ENCODE measurements at regions not wholly inside any gene's neighbourhood (a gene's known extent, or its start where the extent isn't known, plus 50 kb on each side); places are given as distances from the start of the nearest gene placed in this dataset.
"Not testable (repeated sequence)": the region's sequence is repeated elsewhere in the genome, so short reads cannot be mapped to it uniquely, and the experiment has no call there.

DNA sequence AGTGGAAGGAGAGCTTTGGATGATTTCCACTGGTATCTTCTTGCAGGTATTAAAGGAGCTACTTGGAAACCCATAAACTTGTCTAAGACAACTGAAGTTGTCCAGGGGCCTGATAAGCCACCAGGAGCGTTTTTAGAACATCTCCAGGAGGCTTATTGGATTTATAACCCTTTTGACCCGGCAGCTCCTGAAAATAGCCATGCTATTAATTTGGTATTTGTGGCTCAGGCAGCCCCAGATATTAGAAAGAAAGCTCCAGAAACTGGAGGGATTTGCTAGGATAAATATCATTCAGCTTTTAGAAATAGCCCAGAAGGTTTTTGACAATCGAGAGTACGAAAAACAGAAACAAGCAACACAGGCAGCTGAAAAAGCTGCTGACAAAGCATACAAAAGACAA, 461.0 kb upstream of the HTR1E start:
- no peak for DNase-seq

DNA sequence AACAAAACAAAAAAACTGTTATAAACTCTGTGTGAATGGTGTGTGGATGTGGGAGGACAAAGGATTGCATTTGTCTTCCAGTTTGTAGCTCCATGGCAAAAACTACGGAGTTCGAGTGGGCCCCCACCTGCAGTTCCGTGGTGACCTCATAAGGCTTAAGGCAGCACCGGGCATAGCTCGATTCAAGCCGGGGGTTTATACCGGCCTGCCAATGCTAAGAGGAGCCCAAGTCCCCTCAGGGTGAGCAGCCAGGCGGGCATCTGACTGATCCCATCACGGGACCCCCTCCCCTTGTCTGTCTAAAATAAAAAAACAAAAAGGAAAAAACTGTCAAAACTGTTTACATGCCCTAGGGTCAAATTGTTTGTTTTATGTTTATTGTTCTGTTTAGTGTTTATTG, 463.2 kb upstream of the HTR1E start:
- DNase-seq = no peak

DNA sequence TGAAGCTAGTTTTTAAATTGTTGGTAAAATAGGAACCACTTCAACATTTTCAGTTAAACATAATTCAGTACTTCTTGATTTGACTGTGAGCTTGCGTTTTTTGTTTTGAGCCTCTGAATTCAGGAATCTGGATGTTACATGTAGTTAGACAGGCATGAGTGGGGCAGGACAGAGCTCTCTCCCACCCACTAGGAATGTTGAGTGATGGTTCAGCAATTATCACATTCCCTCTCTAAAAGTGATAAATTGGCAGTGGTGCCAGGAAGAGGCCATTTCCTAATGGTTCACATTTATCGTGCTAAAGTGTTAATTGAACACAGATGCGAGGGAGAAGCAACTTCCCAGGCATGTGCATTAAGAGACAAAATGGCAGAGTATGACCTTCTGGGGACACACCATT, 465.5 kb upstream of the HTR1E start:
- no peak for DNase-seq

DNA sequence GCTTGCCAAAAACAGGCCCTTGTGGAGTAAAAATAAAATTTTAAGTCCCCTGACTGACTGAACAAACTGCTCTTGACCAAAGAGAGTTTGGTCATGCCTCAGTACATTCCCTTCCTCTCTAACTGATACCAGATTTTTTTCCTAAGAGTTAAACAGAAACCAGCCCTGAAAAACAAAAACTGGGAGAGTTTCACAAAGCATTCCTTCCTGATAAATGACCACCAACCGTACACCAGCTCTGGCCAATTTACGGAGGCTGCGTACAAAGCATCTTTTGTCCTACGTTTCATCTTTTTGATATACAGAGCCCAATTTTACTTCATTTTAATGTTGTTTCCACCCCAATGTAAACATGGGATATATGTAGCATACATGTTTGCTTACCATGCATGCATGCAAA, 477.4 kb upstream of the HTR1E start:
- DNase-seq = peak; percentile 18

DNA sequence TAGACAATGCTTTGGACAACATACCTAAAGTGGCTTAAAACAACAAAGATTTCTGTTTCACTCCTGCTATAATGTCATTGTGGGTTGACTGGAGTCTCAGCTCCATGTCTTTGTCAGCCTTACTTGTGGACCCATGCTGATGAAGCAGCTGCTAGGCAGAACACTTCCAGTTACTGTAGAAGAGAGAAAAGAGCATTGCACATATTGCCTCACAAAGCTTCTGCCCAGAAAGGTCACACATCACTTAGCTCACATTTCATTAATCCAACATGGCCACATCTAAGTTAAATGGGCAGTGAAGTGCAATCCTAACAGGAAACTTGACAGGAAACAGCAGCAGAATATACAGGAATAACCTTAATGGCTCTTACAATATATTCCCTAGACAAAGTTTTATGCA, 480.5 kb upstream of the HTR1E start:
- DNase-seq = no peak

DNA sequence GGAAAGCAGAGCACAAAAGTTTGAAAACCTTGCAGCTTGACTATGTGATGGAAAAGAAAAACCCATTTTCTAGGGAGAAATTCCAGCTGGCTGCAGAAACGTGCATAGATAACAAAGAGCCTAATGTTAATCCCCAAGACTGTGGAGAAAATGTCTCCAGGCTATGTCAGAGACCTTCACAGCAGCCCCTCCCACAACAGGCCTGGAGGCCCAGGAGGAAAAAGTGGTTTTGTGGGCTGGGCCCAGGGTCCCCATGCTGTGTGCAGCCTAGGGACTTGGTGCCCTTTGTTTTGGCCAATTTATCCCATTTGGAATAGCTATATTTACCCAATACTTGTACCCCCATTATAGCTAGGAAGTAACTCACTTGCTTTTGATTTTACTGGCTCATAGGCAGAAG, 484.1 kb upstream of the HTR1E start:
- DNase-seq = no peak

DNA sequence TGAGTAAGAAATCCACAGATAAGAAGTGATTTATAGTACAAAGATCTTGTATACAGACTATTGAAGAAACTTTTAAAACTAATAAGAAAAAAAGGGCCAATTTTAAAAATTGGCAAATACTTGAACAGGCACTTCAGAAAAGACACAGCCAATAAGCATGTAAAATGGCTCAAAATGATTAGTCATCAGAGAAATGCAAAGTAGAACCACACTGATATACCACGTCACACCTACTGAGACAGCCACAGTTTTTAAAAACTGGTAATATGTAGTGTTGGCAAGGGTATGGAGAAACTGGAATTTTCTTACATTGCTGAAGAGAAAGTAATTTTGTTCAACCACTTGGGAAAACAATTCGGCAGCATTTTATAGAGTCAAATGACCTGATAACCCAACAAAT, 488.9 kb upstream of the HTR1E start:
- no peak for DNase-seq

DNA sequence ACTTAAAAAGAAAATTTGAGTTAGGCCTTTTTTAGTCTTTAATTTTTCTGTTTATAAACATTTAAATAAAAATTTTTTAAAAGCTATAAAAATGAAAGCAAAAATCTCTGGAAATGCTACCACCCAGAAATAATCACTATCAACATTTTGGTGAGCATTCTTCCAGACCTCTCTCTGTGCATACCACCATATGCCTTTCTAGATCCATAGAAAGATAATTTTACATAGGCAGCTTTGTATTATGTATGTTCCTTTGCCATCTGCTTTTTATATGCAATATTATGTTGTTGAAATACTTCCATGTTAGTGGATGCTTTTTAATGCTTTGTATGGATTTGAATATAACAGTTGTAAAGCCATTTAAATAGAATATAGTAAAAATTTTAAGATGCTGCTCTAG, 496.7 kb upstream of the HTR1E start:
- no peak for DNase-seq

DNA sequence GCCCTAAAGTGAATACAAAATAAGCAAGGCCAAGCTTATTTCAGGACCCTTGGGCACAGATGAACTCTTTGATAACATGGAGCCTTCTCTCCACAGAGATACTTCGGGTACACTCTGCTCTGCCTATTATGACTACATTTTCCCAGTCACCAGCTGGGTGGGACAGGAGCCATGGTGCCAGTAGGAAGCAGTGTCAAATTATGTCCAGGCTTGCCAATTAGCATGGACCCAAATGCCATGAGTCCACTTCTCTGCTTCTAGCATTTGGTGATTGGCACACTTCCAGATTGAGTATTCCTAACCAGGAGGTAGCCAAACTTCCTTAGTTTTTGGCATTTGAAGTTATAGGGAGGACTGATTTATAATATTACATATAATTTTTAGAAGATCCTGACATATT, 513.8 kb upstream of the HTR1E start:
- no peak for DNase-seq

DNA sequence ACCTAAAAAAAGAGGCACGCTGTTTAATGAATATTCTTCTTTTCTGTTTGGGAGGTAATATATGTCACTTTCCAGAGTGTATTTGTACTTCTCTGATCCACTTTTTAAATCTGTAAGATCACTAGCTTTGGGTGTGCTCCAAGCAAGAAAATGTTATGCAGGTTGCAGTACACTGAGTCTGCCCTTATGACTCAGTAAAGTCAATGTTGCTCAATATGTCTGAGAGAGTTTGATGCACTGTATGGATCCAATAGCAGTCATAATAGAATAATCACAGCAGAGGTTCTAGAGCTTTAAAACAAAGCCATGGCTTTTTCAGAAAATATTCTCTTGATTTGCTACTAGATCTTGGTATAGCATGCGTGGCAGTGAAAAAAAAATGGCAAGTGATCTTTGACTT, 525.3 kb upstream of the HTR1E start:
- no peak for DNase-seq

DNA sequence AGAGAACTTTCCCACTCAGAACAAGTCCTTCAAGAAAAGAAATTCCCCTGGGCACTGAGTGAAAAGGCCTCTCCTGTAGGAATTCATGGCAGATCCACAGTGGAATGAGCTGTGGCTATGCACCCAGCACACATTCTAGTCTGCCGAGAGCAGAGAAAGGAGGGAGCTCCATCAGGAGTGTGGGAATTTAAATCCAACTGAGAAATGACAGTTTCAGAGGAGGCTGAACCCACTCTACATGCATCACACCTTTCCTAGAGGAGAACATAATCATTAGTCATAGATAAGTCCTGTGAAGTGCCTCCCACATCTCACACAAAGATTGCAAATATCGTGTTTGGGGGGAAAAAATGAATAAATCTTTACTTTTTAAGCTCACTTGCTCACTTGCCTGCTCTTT, 530.2 kb upstream of the HTR1E start:
- no peak for DNase-seq

DNA sequence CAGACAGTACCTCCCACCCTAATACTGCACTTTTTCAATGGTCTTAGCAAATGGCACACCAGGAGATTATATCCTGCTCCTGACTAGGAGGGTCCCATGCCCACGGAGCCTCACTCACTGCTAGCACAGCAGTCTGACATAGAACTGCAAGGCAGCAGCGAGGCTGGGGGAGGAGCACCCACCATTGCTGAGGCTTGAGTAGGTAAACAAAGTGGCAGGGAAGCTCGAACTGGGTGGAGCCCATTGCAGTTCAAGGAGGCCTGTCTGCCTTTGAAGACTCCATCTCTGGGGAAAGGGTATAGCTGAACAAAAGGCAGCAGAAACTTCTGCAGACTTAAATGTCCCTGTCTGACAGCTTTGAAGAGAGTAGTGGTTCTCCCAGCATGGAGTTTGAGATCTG, 544.5 kb upstream of the HTR1E start:
- DNase-seq = not testable (repeated sequence)

DNA sequence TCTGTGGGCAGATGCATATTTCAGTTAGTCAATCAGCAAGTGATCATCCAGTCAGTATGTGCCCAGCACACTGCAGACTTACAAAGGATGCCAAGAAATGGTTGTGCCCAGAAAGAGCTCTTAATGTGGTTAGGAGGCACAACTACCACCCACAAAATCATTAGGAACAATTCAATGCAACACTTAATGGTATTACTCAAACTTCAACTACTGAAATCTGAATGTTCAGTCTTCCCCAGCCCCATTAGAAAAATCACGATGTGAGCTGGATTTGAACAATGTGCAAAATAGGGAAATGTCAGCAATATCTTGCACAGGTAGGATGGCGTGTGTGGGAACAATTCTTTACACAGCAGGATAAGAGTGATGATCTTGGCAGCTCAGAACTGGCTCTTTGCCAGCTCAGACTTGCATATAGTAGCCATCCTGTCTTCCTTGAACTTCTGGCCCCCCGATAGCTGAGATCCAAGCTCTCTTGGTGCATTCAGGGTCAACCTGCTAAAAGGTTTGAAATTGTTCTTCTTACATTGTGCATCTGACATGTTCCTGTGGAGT, 556.7 kb upstream of the HTR1E start:
- no peak for DNase-seq

DNA sequence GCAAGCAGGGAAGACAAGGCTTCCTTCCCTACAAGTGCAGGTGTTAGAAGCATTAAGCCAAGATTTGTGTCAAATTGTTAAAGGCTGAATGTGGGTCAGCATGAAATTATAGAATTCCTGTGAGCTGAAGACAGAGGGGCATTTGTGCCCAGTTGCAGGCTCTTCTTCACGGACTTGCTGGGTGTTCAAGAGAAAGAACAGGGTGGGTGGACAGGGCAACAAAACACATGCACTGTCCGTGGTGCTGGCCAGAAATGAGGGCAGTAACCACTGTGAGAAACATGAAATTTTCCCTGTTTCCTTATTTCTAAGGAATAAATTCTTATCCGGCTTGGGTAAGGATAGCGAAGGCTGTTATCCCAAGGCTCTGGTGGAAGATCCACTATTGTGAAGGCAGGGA, 579.5 kb upstream of the HTR1E start:
- peak; percentile 1 for DNase-seq

DNA sequence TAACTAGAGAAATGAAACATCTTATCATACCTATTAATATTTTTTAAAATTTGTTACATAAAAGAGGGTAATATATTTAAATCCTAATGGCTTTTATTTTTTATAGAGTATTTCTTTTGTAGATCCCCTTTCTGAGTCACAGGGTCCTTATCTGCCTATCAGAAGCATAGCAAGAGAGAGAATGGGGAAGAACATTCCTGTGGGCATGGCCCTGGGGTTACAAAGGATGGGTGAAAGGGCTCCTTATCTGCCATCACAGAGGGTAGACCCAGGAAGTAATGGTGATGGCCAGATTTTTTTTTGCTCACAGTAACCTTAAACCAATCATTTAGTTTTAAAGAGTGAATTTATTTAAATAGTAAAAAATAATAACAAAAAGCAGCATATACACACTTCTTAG, 582.1 kb upstream of the HTR1E start:
- DNase-seq = no peak

DNA sequence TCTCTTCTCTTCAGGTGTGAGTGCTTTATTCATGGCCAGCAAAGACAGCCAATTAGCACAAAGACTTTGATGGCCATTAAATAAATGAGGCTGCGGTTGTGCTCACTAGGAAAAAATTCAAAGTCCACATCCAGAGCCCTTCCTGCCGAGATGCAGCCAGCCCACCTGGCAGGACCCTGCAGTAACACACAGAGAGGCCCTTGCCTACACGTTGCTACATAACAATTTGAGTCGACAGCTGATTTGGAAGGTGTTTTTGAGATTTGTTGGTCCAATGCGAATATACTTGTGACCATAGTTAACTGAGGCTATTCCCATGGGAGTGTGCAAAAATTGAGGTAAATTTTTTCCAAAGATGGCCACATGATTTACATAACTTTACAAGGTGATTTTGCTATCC, 605.4 kb upstream of the HTR1E start:
- DNase-seq = no peak

DNA sequence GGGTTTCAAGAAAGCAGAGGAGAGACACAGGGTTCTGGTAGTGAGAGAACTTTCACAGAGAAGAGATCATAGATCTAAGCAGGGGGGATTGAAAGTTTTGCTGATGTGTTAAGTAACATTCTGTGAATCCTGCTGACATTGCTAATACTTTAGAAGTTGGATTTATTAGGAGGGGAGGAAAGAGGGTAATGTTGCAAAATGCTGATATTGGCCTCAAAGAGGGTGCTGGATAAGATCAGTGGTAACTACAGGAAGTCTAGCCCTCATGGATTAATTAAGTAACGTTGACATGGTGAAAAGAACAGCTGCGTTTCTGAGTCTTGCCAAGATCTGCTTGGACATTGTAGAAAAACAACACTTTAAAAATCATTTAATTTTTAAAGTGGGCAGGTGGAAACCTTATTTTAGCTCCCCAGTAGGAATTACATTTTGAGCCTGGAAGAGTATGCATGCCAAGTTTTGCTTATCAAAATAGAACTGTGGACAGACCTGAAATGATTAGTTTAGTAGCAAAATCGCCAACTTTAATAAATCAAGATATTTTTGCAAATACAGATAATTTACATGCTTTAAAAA, 606.0 kb upstream of the HTR1E start:
- DNase-seq = no peak

DNA sequence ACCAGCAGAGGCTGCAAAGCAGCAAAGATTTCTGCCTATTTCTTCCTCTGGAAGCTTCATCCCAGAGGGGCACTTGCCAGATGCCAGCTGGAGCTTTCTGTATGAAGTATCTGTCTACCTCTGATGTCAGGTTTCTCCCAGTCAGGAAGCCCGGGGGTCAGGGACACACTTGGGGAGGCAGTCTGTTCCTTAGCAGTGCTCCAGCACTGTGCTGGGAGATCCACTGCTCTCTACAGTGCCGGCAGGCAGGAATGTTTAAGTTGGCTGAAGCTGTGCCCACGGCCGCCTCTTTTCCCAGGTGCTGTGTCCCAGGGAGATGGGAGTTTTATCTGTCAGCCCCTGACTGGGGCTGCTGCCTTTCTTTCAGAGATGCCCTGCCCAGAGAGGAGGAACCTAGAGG, 631.1 kb upstream of the HTR1E start:
- DNase-seq = no peak

DNA sequence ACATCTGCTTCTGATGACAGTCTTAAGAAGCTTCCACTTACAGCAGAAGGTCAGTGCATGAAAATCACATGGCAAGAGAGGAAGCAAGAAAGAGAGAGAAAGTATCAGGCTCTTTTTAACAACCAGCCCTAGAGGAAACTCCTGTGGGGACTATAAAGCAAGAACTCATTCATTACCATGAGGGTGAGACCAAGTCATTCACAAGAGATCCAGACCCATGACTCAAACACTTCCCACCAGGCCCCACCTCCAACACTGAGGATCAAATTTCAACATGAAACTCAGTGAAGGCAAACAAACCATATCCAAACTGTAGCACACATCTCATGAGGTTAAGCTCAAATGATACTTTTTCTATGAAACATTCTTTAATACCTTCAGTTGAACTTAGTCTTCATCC, 643.2 kb upstream of the SYNCRIP start:
- DNase-seq = no peak

DNA sequence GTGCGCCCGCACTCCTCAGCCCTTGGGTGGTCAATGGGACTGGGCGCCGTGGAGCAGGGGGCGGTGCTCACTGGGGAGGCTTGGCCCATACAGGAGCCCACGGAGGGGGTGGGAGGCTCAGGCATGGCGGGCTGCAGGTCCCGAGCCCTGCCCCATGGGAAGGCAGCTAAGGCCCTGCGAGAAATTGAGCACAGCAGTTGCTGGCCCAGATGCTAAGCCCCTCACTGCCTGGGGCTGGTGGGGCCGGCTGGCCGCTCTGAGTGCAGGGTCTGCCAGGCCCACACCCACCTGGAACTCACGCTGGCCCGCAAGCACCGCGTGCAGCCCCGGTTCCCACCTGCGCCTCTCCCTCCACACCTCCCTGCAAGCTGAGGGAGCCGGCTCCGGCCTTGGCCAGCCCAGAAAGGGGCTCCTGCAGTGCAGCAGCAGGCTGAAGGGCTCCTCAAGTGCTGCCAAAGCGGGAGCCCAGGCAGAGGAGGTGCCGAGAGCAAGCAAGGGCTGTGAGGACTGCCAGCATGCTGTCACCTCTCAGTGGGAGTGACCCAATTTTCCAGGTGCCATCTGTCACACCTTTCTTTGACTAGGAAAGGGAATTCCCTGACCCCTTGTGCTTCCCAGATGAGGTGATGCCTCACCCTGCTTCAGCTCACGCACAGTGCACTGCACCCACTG, 642.3 kb upstream of the SYNCRIP start:
- not testable (repeated sequence) for DNase-seq

DNA sequence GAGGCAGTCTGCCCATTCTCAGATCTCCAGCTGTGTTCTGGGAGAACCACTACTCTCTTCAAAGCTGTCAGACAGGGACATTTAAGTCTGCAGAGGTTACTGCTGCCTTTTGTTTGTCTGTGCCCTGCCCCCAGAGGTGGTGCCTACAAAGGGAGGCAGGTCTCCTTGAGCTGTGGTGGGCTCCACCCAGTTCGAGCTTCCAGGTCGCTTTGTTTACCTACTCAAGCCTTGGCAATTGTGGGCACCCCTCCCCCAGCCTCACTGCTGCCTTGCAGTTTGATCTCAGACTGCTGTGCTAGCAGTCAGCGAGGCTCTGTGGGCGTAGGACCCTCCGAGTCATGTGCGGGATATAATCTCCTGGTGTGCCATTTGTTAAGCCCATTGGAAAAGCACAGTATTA, 640.9 kb upstream of the SYNCRIP start:
- not testable (repeated sequence) for DNase-seq

DNA sequence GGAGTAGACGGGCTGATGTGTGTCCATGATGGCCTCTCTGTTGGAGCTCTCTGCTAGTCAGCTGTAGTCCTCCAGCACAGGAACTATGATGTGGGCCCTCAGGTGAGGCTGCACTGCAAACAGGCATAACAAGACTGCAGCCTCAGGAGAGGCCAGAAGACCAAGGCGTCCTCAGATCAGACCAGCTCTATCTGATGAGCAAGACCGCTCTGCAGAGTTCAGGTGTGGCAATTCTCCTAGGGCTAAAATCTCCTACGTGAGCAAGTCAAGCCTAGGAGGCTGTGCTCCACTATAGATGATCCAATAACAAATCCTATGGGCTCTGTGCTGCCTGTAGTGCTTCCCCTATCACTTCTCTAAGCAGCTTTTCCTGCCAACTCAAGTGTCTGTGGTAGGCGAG, 633.4 kb upstream of the SYNCRIP start:
- DNase-seq = no peak

DNA sequence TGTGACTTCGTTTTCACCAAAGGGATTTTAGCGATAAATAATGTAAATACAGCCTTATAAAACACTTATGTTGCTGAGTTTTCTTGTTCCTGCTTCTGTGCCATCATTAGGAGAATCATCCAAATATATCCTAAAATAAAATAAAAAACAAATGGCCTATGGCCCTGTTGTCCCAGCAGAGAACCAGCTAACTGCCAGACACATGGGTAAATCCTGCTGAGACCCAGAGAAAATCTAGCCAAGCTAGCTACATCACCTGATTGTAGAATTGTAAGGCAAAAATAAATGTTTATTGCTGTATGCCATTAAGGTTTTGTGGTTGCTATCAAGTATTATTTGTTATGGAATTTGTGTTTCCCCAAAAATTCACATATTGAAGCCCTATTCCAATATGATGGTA, 631.2 kb upstream of the SYNCRIP start:
- DNase-seq = no peak

DNA sequence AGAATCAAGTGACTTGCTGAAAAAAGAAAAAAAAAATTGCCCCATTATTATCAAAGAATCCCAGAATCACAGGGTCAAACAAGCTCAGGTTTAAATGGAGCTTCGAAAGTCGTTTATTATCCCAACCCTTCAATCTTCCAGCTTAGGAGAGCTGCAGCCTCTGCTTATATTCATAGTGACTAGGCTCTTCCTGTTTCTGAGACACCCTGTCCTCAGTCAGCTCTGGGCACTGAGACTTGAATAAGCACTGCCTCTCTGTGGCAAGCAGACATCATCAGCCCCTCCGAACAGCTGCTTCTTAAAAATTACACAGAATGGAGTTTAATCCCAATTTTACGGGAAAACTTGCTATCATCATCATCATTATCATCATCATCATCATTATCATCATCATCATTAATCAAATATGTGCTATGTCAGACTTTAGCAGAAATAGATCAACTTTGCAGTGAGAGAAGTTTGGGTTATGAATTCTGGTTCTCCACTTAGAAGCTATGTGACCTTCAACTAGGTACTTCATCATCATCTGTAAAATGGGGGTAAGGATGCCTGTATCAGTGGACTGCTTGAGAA, 614.0 kb upstream of the SYNCRIP start:
- no peak for DNase-seq
